KBM-7 (cell line): ENCODE measurements at regions not wholly inside any gene's neighbourhood (a gene's known extent, or its start where the extent isn't known, plus 50 kb on each side); places are given as distances from the start of the nearest gene placed in this dataset.
"Not testable (repeated sequence)": the region's sequence is repeated elsewhere in the genome, so short reads cannot be mapped to it uniquely, and the experiment has no call there.

ENCODE experiments used
- DNase-seq: peaks from one replicate; pipeline ENCODE4 v3.0.0-alpha.2; 2015
- in situ Hi-C: fragments of 300-500 bp; cut with MboI; formaldehyde crosslinking; loops from 2 replicates; pipeline ENCODE4 v1.14.3; 2020; ENCODE audit warnings: low sequenced_read_pairs, low pct_unique_long_range_greater_than_20kb, mixed read lengths

GRCh38 chr15:95676500-95676899 is 654.0 kb upstream of the NR2F2 start:
- in situ Hi-C loops = no loop called here
- no peak for DNase-seq

- in situ Hi-C loops = no loop called here
Measured at GRCh38 chr15:95679847-95680582, 650.5 kb upstream of the NR2F2 start.

GRCh38 chr15:95680728-95681127 is 649.8 kb upstream of the NR2F2 start:
- in situ Hi-C loops = no loop called here
- DNase-seq = no peak

More at GRCh38 chr15:95679847-95680582, 650.5 kb upstream of the NR2F2 start:
- DNase-seq = no peak

- no peak for DNase-seq
- in situ Hi-C loops = no loop called here
Measured at GRCh38 chr15:95681836-95682544, 648.5 kb upstream of the NR2F2 start.

- in situ Hi-C loops = no loop called here
Measured at GRCh38 chr15:95684126-95684525, 646.4 kb upstream of the NR2F2 start.

GRCh38 chr15:95684693-95685115 is 645.8 kb upstream of the NR2F2 start:
- no peak for DNase-seq
- in situ Hi-C loops = no loop called here

More at GRCh38 chr15:95684126-95684525, 646.4 kb upstream of the NR2F2 start:
- DNase-seq = no peak

- DNase-seq = no peak
- in situ Hi-C loops = no loop called here
Measured at GRCh38 chr15:95687061-95687460, 643.4 kb upstream of the NR2F2 start.

- in situ Hi-C loops = no loop called here
Measured at GRCh38 chr15:95687686-95688085, 642.8 kb upstream of the NR2F2 start.

GRCh38 chr15:95690631-95691340 is 639.7 kb upstream of the NR2F2 start:
- in situ Hi-C loops = no loop called here
- DNase-seq = no peak

More at GRCh38 chr15:95687686-95688085, 642.8 kb upstream of the NR2F2 start:
- no peak for DNase-seq

- in situ Hi-C loops = no loop called here
- no peak for DNase-seq
Measured at GRCh38 chr15:95693917-95694316, 636.6 kb upstream of the NR2F2 start.

- DNase-seq = no peak
- in situ Hi-C loops = no loop called here
Measured at GRCh38 chr15:95698230-95698629, 632.3 kb upstream of the NR2F2 start.

- no peak for DNase-seq
- in situ Hi-C loops = no loop called here
Measured at GRCh38 chr15:95698951-95699350, 631.5 kb upstream of the NR2F2 start.

- in situ Hi-C loops = no loop called here
- no peak for DNase-seq
Measured at GRCh38 chr15:95699578-95699977, 630.9 kb upstream of the NR2F2 start.

- DNase-seq, in situ Hi-C loops: not testable (repeated sequence)
Measured at GRCh38 chr15:95700692-95701091, 629.8 kb upstream of the NR2F2 start.

GRCh38 chr15:95701410-95701809 is 629.1 kb upstream of the NR2F2 start:
- DNase-seq = no peak
- in situ Hi-C loops = no loop called here

GRCh38 chr15:95709959-95710695 is 620.4 kb upstream of the NR2F2 start:
- DNase-seq = no peak
- in situ Hi-C loops = no loop called here

GRCh38 chr15:95712785-95713184 is 617.7 kb upstream of the NR2F2 start:
- DNase-seq = no peak
- in situ Hi-C loops = no loop called here

- in situ Hi-C loops = no loop called here
- no peak for DNase-seq
Measured at GRCh38 chr15:95713324-95713723, 617.2 kb upstream of the NR2F2 start.

GRCh38 chr15:95715116-95715903 is 615.2 kb upstream of the NR2F2 start:
- DNase-seq = no peak
- in situ Hi-C loops = no loop called here
